ENCODE measurements at regions not wholly inside any gene's neighbourhood (a gene's known extent, or its start where the extent isn't known, plus 50 kb on each side); places are given as distances from the start of the nearest gene placed in this dataset.

- TF ChIP-seq POLR2G (IDR thresholded peaks at IDR 0.05; ENCODE audit: low read depth, low read length) (peak; percentile 33; the same call in 1 of the 2 replicates), CTBP1 (IDR thresholded peaks at IDR 0.05; ENCODE audit: borderline replicate concordance) (peak; percentile 52; the same call in 1 of the 2 replicates), SMARCA5 (IDR thresholded peaks at IDR 0.05) (no peak), PHF21A (IDR thresholded peaks at IDR 0.05; ENCODE audit: borderline replicate concordance, low read depth) (no peak), CC2D1A (IDR thresholded peaks at IDR 0.05) (peak; percentile 85), SIX5 (IDR thresholded peaks at IDR 0.05; ENCODE audit: borderline replicate concordance in 1 of 2, insufficient read depth in 1 of 2, low read depth in 1 of 2, low read length in 2 of 2) (no peak), ATF4 (CRISPR knock-in tag; IDR thresholded peaks at IDR 0.05) (no peak), U2AF1 (optimal IDR thresholded peaks at IDR 0.05; ENCODE audit: low read depth, low read length) (no peak), ZNF639 (CRISPR knock-in tag; conservative IDR thresholded peaks at IDR 0.05 in 1 of 2, IDR thresholded peaks at IDR 0.05 in 1 of 2) (no peak), MYBL2 (IDR thresholded peaks at IDR 0.05; ENCODE audit: low read depth) (no peak), MYBL2 (CRISPR knock-in tag; IDR thresholded peaks at IDR 0.05; ENCODE audit: borderline replicate concordance) (no peak), ZNF407 (IDR thresholded peaks at IDR 0.05; ENCODE audit: low read depth) (no peak), CEBPB (tag; IDR thresholded peaks at IDR 0.05) (no peak), NR4A1 (CRISPR knock-in tag; IDR thresholded peaks at IDR 0.05) (no peak), NR4A1 (tag; IDR thresholded peaks at IDR 0.05) (no peak), HMG20B (CRISPR knock-in tag; IDR thresholded peaks at IDR 0.05) (no peak), PREB (CRISPR knock-in tag; IDR thresholded peaks at IDR 0.05) (no peak)
Measured at GRCh38 chr17:77494664-77495435, 354.1 kb downstream of the SEC14L1 start (continued).
